Activated B cell treated with CpG ODN at 0.5 μM for 24 hours (primary cell): ENCODE measurements at regions not wholly inside any gene's neighbourhood (a gene's known extent, or its start where the extent isn't known, plus 50 kb on each side); places are given as distances from the start of the nearest gene placed in this dataset.
"Not testable (repeated sequence)": the region's sequence is repeated elsewhere in the genome, so short reads cannot be mapped to it uniquely, and the experiment has no call there.

Source experiments
- ATAC-seq: fragments of 200-7000 bp; cut with Tn5 transposase; one replicate; pipeline ENCODE4 v1.10.0; 2021; ENCODE audit warnings: low read depth, mild to moderate bottlenecking, moderate library complexity
- CTCF ChIA-PET: fragments of 350-600 bp; sonication (Branson Sonifier 250); formaldehyde crosslinking; loops from one replicate; lab custom pipeline; 2021; ENCODE audit warnings: antibody characterized with exemption; lab: Charles Lee
- POLR2A ChIA-PET: fragments of 350-600 bp; sonication (Branson Sonifier 250); formaldehyde crosslinking; loops from one replicate; lab custom pipeline; 2021; ENCODE audit warnings: antibody characterized with exemption; lab: Charles Lee
- DNase-seq: peaks from one replicate; pipeline ENCODE4 v3.0.0; 2022
- H3K27ac Mint-ChIP-seq: one replicate; pipeline ENCODE4 v1.8.0; 2020; ENCODE audit warnings: mixed read lengths
- H3K27me3 Mint-ChIP-seq: one replicate; pipeline ENCODE4 v1.8.0; 2021; ENCODE audit warnings: mixed read lengths
- H3K36me3 Mint-ChIP-seq: one replicate; pipeline ENCODE4 v1.8.0; 2021; ENCODE audit warnings: low read depth, mixed read lengths
- H3K4me1 Mint-ChIP-seq: one replicate; pipeline ENCODE4 v1.8.0; 2021; ENCODE audit warnings: mixed read lengths
- H3K4me3 Mint-ChIP-seq: one replicate; pipeline ENCODE4 v1.8.0; 2020; ENCODE audit warnings: mild to moderate bottlenecking, mixed read lengths
- H3K9me3 Mint-ChIP-seq: one replicate; pipeline ENCODE4 v1.8.0; 2020; ENCODE audit warnings: mixed read lengths
- CTCF ChIP-seq: fragments of 200-600 bp; IDR thresholded peaks from one replicate; pipeline ENCODE4 v1.8.0; 2022; ENCODE audit warnings: antibody characterized with exemption, mild to moderate bottlenecking
- intact Hi-C: fragments of 100-400 bp; cut with micrococcal nuclease; formaldehyde crosslinking; loops from one replicate; pipeline ENCODE4 v1.15.1; 2024

- intact Hi-C loops, result no loop called here
- CTCF ChIA-PET, result no interaction called here
- TF ChIP-seq CTCF, result no peak
- no peak overlapping the region for H3K4me3 Mint-ChIP-seq
- no peak overlapping the region for H3K27ac Mint-ChIP-seq
- DNase-seq (no peak), ATAC-seq (no peak)
- H3K4me1 Mint-ChIP-seq, result no peaks in the 10 kb centered on the region
- POLR2A ChIA-PET, result no interaction called here
- H3K27me3 Mint-ChIP-seq, result no peaks in the 10 kb centered on the region
- H3K36me3 Mint-ChIP-seq, result no peaks in the 10 kb centered on the region
- no peaks in the 10 kb centered on the region for H3K9me3 Mint-ChIP-seq
Measured at GRCh38 chr15:77901921-77902750, 175.4 kb downstream of the TBC1D2B start.

GRCh38 chr15:77901251-77901881 lies 176.1 kb downstream of the TBC1D2B start:
- POLR2A ChIA-PET, result no interaction called here
- Mint-ChIP-seq H3K4me3 (no peak overlapping the region), H3K27me3 (no peaks in the 10 kb centered on the region), H3K27ac (no peak overlapping the region), H3K36me3 (no peaks in the 10 kb centered on the region), H3K4me1 (no peaks in the 10 kb centered on the region), H3K9me3 (no peaks in the 10 kb centered on the region)
- intact Hi-C loops, result no loop called here
- CTCF ChIA-PET, result interaction anchor here (0.6 kb wide), 2 partner anchors 80 to 110 kb away, joined by 4 read pairs; no protein-coding TSS in a partner anchor
- no peak for TF ChIP-seq CTCF
- ATAC-seq (no peak), DNase-seq (no peak)

GRCh38 chr15:77900331-77900963 lies 177.1 kb downstream of the TBC1D2B start:
- POLR2A ChIA-PET, H3K4me1 Mint-ChIP-seq, H3K36me3 Mint-ChIP-seq, CTCF ChIA-PET, DNase-seq, H3K9me3 Mint-ChIP-seq, H3K4me3 Mint-ChIP-seq, H3K27ac Mint-ChIP-seq, H3K27me3 Mint-ChIP-seq, intact Hi-C loops: not testable (repeated sequence)
- peak; percentile 54 for ATAC-seq

GRCh38 chr15:77899776-77900175 lies 177.7 kb downstream of the TBC1D2B start:
- H3K36me3 Mint-ChIP-seq, H3K4me3 Mint-ChIP-seq, ATAC-seq, intact Hi-C loops, H3K27me3 Mint-ChIP-seq, POLR2A ChIA-PET, H3K9me3 Mint-ChIP-seq, CTCF ChIA-PET, DNase-seq, H3K4me1 Mint-ChIP-seq, H3K27ac Mint-ChIP-seq: not testable (repeated sequence)

- DNase-seq (no peak), ATAC-seq (no peak)
- ChIA-PET POLR2A (interaction anchor here (0.5 kb wide), 1 partner anchor 209 kb away, joined by 3 read pairs; no protein-coding TSS in a partner anchor), CTCF (no interaction called here)
- no peaks in the 10 kb centered on the region for H3K36me3 Mint-ChIP-seq
- no peak overlapping the region for H3K4me3 Mint-ChIP-seq
- no peaks in the 10 kb centered on the region for H3K4me1 Mint-ChIP-seq
- H3K27ac Mint-ChIP-seq, result no peak overlapping the region
- H3K27me3 Mint-ChIP-seq, result no peaks in the 10 kb centered on the region
- intact Hi-C loops, result no loop called here
- no peaks in the 10 kb centered on the region for H3K9me3 Mint-ChIP-seq
- no peak for TF ChIP-seq CTCF
Measured at GRCh38 chr15:77898811-77899730, 178.4 kb downstream of the TBC1D2B start.
